Spinal cord (tissue), 9 donors: ENCODE measurements at regions not wholly inside any gene's neighbourhood (a gene's known extent, or its start where the extent isn't known, plus 50 kb on each side); places are given as distances from the start of the nearest gene placed in this dataset.

Source experiments
- DNase-seq, 6 donors: peaks; one replicate each; pipeline versions ENCODE4 v3.0.0 to v3.0.0-alpha.2; 2013 to 2015; ENCODE audit warnings: low spot score in 6 of 6, low read depth in 4 of 6
- H3K27ac ChIP-seq: one replicate; pipeline ENCODE4 v1.5.1; 2013; ENCODE audit warnings: low read depth, low read length, control low read depth
- H3K27me3 ChIP-seq: one replicate; pipeline ENCODE4 v1.6.1; 2013; ENCODE audit warnings: low read length; ENCODE audit not compliant: control insufficient read depth, insufficient read depth
- H3K36me3 ChIP-seq: one replicate; pipeline ENCODE4 v1.6.1; 2013; ENCODE audit warnings: low read length; ENCODE audit not compliant: control insufficient read depth, insufficient read depth
- H3K4me1 ChIP-seq: one replicate; pipeline ENCODE4 v1.6.1; 2013; ENCODE audit warnings: low read length; ENCODE audit not compliant: control insufficient read depth, insufficient read depth
- H3K4me3 ChIP-seq: one replicate; pipeline ENCODE4 v1.5.1; 2013; ENCODE audit warnings: low read depth, low read length, control low read depth
- H3K9me3 ChIP-seq: one replicate; pipeline ENCODE4 v1.6.1; 2013; ENCODE audit warnings: low read length; ENCODE audit not compliant: control insufficient read depth, insufficient read depth
- WGBS: methylation state at CpG from one replicate; pipeline ENCODE4 v1.1.5; 2013; ENCODE audit warnings: missing lambda C conversion rate; ENCODE audit not compliant: insufficient coverage; 5-methylcytosine and 5-hydroxymethylcytosine counted together
- donor health status: healthy.

DNA sequence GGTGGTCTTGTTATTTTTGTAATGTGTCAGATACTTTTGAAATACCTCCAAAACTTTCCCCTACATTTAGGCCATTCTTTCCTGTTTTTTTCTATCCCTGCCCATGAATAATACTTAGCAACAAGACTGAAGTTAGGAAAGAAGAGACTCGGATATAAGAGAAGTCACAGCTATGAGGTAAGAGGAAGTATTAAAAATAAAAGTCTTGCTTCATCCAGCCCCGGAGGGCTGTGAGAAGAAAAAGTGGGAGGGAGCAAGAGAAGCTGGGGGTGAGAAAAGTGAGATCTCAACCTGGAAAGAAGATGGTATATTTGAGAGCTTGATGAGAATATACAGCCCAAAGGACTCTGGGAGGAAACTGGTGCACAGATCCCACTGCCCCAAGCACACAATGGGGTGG lies 213.5 kb upstream of the CDIN1 start:
- Histone ChIP-seq H3K4me3 (no peak overlapping the region), H3K27me3 (no peaks in the 10 kb centered on the region), H3K4me1 (no peaks in the 10 kb centered on the region), H3K36me3 (no peaks in the 10 kb centered on the region), H3K9me3 (no peaks in the 10 kb centered on the region), H3K27ac (no peak overlapping the region)
- 94% methylated on average over 2 of the region's 2 CpGs for WGBS
- no peak for DNase-seq

DNA sequence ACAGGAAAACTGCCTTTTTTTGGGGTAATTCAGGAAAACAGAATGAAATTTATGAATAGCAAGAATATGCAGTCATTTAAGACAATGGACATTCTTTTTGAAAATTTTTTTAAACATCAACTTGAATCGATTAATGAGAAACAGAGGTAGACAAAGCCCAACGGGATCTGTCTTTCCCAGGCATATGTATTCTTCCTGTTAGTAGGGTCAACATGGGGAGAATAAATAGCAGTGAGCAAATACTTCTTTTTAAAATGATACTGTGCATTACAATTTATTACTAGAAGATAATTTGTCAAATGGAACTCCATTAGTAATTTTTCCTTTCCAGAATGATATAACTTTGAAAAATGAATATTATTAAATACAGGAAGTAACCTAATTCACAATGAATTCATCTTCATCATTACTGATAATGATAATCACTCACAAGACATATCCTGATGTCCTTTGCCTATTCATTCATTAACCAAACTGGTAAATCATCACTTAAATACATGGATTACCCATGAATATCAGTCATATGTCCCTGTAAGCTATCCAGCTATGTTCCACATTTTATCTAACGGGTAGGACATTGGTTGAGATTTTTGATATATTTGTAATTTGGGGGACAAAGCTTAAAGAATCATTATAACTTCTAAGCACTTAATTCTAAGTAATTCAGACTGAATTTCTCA lies 209.2 kb upstream of the CDIN1 start:
- no peak overlapping the region for H3K4me3 ChIP-seq
- no peaks in the 10 kb centered on the region for H3K9me3 ChIP-seq
- DNase-seq: no peak
- H3K36me3 ChIP-seq: no peaks in the 10 kb centered on the region
- no peak overlapping the region for H3K27ac ChIP-seq
- no peaks in the 10 kb centered on the region for H3K27me3 ChIP-seq
- H3K4me1 ChIP-seq: no peaks in the 10 kb centered on the region
- no CpG with 5 or more reads among the region's 3 CpGs for WGBS

DNA sequence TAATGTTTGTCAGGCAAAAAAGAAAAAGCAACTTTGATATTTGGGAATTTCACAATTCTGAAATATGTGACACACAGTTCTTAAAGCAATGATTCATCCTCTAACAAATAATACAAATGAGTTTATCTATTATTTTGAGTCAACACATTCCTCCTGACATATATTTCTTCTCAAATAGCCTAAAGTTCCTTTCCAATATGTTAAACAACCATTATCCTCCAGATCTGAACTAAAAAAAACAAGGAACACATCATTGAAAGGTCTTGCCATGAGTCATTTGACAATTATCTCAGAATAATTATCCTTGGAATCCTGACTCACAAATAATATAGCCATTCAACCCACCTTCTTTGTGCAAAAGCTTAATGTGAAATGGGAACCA lies 208.7 kb upstream of the CDIN1 start:
- H3K36me3 ChIP-seq: no peaks in the 10 kb centered on the region
- H3K4me1 ChIP-seq: no peaks in the 10 kb centered on the region
- no peak overlapping the region for H3K27ac ChIP-seq
- DNase-seq: no peak
- H3K9me3 ChIP-seq: no peaks in the 10 kb centered on the region
- H3K27me3 ChIP-seq: no peaks in the 10 kb centered on the region
- no peak overlapping the region for H3K4me3 ChIP-seq

DNA sequence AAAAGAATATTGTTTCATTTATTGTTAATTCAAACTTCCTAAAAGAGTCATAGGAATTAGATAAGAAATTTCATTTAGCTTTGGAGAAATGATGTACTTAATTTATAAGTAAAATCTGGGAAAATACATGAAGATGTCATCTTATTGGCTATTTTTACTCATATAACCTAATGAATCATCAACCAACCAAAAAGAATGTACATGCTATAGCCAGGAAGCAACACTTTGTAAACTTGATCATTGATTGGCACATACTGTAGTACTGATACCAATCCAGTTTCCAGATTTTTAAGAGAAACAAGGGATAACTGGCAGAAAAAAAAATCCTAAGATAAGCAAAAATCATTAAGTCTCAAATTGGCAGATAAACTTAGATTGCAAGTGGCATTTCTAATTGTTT lies 207.9 kb upstream of the CDIN1 start:
- Histone ChIP-seq H3K27me3 (no peaks in the 10 kb centered on the region), H3K4me3 (no peak overlapping the region), H3K9me3 (no peaks in the 10 kb centered on the region), H3K4me1 (no peaks in the 10 kb centered on the region), H3K27ac (no peak overlapping the region), H3K36me3 (no peaks in the 10 kb centered on the region)
- no peak for DNase-seq

DNA sequence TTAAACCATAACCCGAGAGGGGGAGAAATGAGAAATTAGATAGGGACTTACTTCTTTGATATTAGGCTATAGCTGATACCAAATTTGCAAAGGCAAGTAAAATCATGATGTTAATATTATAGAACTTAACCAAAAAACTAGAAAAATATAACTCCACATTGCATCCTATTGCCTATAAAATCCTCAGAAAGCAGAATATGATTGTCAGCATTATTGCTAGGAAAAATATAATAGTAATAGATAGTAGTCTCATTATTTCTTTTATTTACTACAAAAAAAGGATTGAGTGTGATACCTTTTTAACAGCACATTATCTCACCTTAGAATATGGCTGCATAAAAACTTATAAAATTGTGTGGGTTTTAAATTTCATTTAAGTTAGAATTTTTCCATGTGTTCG lies 206.5 kb upstream of the CDIN1 start:
- H3K27me3 ChIP-seq: no peaks in the 10 kb centered on the region
- H3K36me3 ChIP-seq: no peaks in the 10 kb centered on the region
- no CpG with 5 or more reads among the region's 2 CpGs for WGBS
- H3K4me1 ChIP-seq: no peaks in the 10 kb centered on the region
- H3K27ac ChIP-seq: no peak overlapping the region
- H3K9me3 ChIP-seq: no peaks in the 10 kb centered on the region
- no peak for DNase-seq
- H3K4me3 ChIP-seq: no peak overlapping the region

DNA sequence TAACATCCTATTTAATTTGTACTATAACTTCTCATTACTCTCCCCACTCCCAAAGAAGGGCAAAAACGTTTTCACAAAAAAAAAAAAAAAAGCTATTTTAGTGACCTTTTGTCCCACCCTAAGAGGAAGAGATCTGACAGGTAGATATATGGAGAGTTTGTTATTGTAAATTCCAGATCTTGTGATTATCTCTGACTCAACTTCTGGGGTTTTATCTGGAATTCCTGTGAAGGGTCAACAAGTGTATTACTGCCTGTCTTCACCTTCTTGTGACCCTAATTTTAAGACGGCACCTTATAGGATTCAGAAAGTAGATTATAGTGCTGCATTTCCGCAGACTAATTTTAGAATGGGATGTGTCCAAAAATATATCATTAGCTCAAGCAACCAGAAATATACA lies 205.9 kb upstream of the CDIN1 start:
- no CpG with 5 or more reads among the region's 3 CpGs for WGBS
- H3K9me3 ChIP-seq: no peaks in the 10 kb centered on the region

DNA sequence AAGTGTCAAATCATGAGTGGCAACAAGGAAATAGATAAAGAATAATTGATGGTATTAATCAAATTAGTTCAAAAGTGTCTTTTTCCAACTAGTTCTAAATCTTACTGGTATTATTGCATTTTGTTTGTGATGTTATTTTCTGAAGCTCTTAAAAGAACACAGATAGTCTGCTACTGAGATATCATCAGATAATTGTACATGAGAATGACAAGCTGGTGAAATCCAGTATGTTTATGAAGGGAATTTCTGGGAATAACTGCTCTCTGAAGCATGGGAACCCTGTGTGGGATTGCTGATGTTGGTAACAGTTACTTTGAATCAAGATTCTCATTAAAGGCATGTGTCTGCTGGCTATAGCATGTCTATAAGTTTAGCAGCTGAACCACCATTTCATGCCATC lies 190.3 kb upstream of the CDIN1 start:
- no peaks in the 10 kb centered on the region for H3K4me1 ChIP-seq
- no peaks in the 10 kb centered on the region for H3K27me3 ChIP-seq
- DNase-seq: no peak
- H3K4me3 ChIP-seq: no peak overlapping the region
- H3K36me3 ChIP-seq: no peaks in the 10 kb centered on the region
- no peak overlapping the region for H3K27ac ChIP-seq
- no peaks in the 10 kb centered on the region for H3K9me3 ChIP-seq

More for the DNA sequence above, 205.9 kb upstream of the CDIN1 start:
- Histone ChIP-seq H3K27me3 (no peaks in the 10 kb centered on the region), H3K4me1 (no peaks in the 10 kb centered on the region), H3K27ac (no peak overlapping the region), H3K4me3 (no peak overlapping the region), H3K36me3 (no peaks in the 10 kb centered on the region)
- DNase-seq: no peak

DNA sequence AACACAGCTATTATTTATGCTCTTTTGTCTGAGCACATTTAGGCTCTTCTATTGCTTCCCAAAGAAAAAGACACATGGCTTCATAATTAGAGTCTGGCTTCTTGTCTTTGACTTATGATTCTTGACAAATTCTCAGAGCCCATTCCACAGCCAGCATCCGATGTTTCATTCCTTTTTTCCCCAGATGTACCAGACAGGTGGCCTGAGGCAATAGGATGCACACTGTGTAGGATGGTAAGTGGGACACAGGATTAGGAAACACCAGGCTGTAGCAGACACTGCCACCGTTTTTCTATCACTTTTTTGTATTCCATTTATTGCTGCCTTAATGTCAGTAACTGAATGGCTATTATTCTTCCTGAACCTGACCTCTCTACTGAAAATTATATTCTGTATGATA lies 188.9 kb upstream of the CDIN1 start:
- Histone ChIP-seq H3K36me3 (no peaks in the 10 kb centered on the region), H3K27ac (no peak overlapping the region), H3K27me3 (no peaks in the 10 kb centered on the region), H3K9me3 (no peaks in the 10 kb centered on the region), H3K4me3 (no peak overlapping the region), H3K4me1 (no peaks in the 10 kb centered on the region)
- no peak for DNase-seq
- WGBS: no CpG with 5 or more reads among the region's 2 CpGs

DNA sequence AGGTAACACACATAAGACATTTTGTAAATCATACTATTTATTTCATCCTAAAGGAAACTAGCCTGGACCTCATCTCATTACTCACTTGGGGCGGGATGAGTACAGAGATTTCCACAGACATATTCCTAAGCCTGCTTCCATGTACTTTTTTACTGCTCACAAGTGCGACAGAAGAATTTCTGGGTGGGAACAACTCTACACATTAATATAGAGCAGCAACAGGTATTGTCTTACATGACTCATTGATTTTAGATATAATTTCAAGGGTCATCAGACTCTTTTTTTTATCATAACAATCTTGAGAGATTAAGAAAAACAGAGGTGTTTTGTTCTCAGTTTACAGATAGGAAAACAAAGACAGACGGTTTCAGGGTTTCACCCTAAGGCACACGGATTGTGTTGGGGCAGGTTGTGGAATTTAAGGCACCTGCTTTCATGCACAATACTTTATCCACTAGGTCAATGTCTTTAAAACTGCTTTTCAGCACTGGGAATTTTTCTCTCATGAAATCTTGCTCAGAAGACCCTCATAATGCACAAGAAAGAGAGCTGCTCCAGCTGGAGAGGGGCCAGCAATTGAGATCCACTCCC lies 186.7 kb upstream of the CDIN1 start:
- Histone ChIP-seq H3K4me1 (no peaks in the 10 kb centered on the region), H3K9me3 (no peaks in the 10 kb centered on the region), H3K36me3 (no peaks in the 10 kb centered on the region), H3K27ac (no peak overlapping the region), H3K4me3 (no peak overlapping the region), H3K27me3 (no peaks in the 10 kb centered on the region)
- no peak for DNase-seq
- WGBS: 83% methylated on average over 1 of the region's 4 CpGs

DNA sequence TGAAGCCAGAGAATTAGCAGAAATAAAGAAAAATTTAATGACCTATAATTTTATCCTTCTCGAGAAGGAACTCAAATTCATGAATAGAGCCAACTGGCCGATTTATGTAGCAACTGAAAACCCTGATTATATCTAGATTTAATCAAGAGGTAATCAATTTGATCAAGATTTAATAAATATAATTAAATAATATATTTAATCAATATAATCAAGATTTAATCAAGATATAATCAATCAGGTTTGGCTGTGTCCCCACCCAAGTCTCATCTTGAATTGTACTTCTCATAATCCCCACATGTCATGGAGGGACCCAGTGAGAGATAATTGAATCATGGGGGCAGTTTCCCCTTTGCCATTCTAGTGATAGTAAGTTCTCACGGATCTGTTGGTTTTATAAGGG lies 181.2 kb upstream of the CDIN1 start:
- H3K9me3 ChIP-seq: no peaks in the 10 kb centered on the region
- no CpG with 5 or more reads among the region's 3 CpGs for WGBS
- no peak for DNase-seq
- H3K27ac ChIP-seq: no peak overlapping the region
- H3K36me3 ChIP-seq: no peaks in the 10 kb centered on the region
- H3K4me3 ChIP-seq: no peak overlapping the region
- H3K27me3 ChIP-seq: no peaks in the 10 kb centered on the region
- H3K4me1 ChIP-seq: no peaks in the 10 kb centered on the region
